ENCODE measurements at regions not wholly inside any gene's neighbourhood (a gene's known extent, or its start where the extent isn't known, plus 50 kb on each side); places are given as distances from the start of the nearest gene placed in this dataset.

- no peak for DNase-seq (ENCODE audit: low spot score)
Measured at GRCh38 chr9:126152622-126153362, 173.8 kb upstream of the MVB12B start.

GRCh38 chr9:126153382-126153781, 173.2 kb upstream of the MVB12B start:
- DNase-seq (ENCODE audit: low spot score) = no peak

DNA sequence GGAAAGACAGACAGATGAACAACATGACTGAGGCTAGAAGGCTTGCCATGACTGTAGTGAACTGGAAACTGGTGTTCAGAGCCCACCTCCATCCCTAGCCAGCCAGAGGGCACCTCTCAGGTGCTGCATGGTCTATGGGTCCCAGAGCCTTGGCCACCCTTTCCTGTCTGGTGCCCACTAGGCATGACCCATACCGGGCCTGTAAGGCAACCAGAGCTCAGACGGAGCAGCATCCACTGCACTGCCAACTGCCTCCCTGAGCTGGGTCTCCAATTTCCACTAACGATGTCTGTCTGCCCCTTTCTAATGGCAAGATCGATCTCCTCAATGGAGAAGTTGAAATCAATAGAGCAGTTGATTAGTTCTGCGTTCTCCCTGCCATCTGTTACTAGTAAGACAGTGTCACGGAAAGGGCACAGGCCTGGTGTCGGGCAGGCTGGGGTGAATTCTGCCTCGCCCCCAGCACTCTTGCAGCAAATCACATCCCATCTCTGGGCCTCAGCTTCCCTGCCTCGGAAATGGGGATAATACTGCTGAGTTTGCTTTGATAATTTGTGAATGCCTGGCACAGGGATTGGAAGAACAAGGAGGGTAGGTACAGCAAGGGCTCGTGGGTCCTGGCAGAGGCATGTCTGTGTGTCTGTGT, 172.3 kb upstream of the MVB12B start:
- no peak for DNase-seq (ENCODE audit: low spot score)

- DNase-seq (ENCODE audit: low spot score) = no peak
Measured at GRCh38 chr9:126154869-126155268, 171.8 kb upstream of the MVB12B start.

DNA sequence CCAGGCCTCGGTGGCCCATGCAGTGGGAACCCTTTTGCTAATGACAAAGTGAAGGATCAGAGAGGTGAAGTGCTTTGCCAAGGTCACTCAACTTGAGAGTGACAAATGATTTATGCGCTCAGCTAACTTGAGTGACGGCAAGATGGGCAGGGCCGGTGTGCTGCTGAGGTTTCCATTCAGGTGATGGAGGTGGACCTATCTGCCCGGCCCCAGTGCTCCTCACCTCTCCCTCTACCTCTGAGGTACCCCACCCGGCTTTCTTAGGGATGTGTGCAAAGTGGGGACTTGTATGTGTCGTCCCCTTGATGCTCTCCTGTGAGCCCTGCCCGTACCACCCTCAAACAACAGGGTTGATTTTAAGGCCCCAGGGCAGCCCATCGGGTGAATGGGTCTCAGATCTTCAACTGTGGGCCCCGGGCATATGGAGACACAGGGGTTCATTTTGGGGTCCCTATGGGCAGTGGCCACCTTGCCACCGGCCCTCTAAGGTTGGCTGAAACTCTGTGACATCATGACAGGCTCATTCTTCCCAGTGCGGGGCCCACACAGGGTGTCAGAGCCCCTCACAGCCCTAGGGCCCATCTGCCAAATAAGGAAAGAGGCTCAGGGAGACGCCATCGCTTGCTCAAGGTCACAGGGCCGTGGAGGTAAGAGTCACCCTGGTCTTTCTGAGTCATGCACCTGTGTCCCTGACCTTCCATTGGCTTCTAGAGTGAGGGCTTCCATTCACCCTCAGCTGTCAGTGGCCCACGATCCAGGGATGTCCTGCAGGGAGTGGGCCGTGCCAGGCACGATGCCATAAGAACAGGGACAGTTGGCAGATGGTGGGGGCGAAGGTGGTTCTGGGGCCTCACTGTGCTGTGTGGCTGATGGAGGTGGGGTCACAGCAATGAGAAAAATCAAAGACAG, 170.6 kb upstream of the MVB12B start:
- no peak for DNase-seq (ENCODE audit: low spot score)

DNA sequence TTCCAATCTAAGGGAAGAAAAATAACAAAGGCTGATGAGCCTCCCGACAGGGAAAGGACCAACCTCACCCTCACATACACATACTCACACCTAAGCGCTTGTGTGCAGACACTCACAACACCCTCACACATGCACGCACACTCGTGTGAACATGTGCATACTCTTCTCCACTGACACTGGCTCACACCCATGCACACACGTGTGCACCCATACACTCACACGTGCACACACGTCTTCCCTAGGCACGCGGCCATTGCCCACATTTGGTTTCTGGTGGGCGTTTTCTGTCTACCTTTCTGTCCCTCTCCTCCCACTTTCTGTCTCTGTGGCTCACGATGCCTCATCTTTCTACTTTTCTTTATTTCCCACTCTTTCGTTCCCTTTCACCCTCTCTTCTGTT, 169.7 kb upstream of the MVB12B start:
- no peak for DNase-seq (ENCODE audit: low spot score)

DNA sequence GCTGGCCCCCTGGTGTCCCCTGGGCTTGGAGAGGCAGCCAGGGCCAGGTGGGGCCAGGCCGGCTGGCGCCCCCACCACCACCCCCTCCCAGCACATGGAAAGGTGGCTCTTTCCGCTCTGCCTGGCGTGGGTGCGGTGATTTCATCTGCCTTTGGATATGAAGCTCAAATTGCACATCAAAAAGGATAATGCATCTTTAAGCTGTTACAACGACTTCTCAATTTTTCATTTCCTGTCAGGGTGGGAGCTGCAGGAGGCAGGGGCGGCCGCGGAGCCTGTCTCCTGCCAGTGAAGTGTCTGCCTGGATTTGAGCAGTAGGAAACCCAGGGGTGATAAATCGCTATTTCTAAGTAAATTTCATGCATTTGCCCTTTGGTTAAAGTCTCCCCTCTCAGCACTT, 169.2 kb upstream of the MVB12B start:
- DNase-seq (ENCODE audit: low spot score) = no peak

GRCh38 chr9:126157826-126158587, 168.6 kb upstream of the MVB12B start:
- DNase-seq (ENCODE audit: low spot score) = no peak

DNA sequence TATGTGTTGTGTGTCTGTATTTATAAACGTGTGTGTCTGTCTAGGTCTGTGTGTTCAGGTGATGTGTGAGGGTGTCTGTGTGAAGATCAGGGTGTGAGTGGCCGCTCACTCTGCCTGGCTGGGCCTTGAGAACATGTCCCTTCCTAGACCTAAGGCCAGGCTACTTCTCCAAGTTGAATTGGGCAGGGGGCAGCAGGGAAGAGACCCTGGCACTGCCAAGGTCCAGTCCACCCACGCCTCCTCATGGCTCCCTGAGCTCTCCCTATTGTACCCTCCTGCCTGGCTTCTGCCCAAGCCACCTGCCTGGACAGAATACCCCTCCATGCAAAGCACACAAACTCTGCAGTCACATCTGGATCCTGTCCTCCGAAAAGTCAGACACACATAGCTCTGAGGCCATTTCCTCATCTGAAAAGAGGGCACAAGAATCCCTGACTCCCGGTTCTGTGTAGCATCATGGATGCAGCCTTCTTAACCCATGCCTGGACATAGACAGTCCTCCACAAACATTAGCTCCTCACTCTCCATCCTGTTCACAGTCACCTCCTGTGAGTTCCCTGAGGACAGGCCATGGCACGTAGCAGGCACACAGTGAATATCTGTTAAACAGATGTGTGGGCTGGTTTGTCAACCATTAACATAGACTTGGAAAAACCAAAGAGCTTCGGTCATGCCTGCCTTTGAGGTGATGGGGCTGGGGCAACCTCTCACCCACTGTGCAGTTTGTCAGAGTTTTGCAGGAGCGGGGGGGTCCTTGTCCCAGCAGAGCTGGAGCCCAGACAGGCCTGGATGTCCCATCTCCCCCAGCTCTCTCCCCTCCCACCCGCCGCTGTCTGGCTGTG, 167.8 kb upstream of the MVB12B start:
- DNase-seq (ENCODE audit: low spot score) = no peak

GRCh38 chr9:126159430-126160060, 167.1 kb upstream of the MVB12B start:
- DNase-seq (ENCODE audit: low spot score) = no peak

DNA sequence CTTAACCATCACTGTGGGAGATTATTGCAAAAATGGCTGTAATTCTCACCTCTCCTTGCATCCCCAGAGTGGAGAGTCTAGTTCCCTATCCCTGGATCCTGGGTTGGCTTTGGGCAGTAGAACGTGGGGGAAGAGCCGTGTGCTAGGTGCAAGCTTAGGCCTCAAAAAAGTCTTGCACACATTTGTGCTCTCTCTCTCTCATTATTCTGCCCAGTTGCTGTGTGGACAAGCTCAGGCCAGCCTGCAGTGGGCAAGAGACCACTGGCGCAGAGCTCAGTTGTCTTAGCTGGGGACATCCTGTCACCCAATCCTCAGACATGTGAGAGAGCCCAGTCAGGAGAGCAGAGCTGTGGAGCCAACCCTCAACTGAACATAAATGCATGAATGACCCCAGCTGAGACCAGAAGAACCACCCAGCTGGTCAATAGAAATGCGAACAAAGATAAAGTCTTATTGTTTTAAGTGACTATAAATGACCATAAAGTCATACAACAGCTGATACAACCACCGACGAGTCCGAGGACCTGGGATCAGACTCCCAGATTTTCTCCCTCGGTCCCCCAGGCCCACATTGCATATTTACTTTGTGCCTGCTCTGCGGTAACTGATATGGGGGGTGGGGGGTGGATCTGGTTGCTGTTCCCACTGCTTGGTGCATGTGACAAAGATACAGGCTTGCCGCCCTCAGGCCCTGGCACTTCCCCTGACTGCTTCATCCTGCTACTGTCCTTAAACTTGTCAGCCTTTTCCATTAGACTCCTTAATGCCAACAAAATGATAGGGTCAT, 166.4 kb upstream of the MVB12B start:
- DNase-seq (ENCODE audit: low spot score) = no peak

GRCh38 chr9:126160854-126161329, 165.7 kb upstream of the MVB12B start:
- DNase-seq (ENCODE audit: low spot score) = no peak

GRCh38 chr9:126162611-126163381, 163.8 kb upstream of the MVB12B start:
- DNase-seq (ENCODE audit: low spot score) = no peak

DNA sequence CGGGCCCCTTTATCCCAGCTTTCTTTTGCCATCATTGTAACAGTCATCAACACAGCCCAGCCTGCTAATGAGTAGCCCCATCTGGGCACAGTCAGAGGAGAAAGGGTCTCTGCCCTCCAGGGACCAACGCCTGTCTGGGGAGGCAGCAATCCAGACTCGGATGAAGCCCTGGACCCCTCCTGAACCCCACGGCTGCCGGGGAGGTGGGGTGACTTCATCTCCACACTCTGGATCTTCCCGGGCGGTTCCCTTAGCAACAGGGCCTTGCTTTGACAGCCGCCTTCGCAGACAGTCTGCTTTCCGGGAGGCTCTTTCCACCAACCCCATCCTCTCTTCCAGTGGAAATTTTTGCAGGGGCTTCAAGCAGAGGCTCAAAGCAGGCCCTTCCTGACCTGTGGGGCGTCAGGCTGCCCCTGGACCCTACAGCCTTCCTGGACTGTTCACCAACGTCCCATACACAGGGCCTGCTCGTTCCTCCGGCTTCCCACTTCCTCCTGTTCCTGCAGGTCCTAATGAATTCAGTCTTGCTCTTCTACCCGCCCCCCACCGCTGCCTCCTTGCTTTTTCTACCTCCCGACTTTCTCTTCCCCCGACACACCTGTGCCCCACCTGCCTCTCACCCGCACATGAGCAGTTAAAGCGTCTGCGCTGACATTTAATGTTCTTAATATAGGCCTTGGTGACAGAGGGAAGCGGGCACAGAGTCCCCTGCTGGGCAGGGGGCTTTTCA, 161.7 kb upstream of the MVB12B start:
- DNase-seq (ENCODE audit: low spot score) = no peak

DNA sequence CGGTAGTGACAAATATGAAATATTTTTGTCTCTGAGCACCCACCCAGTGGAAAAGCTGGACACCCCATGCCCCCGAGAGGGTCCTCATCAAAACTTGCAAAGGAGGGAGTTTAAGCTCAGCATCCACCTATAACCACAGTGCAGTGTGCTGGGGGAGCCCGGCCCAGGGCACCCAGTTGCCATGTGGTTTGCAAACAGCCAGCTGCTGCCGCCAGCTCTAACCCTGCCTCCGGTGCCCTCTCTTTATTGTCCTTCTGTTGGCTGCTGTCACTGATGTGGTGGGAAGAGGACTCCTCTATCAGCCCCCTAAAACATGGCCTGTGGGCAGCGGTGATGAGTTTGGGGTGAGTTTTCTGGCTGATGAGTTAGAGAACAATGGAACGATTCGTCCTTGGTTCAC, 160.9 kb upstream of the MVB12B start:
- no peak for DNase-seq (ENCODE audit: low spot score)

DNA sequence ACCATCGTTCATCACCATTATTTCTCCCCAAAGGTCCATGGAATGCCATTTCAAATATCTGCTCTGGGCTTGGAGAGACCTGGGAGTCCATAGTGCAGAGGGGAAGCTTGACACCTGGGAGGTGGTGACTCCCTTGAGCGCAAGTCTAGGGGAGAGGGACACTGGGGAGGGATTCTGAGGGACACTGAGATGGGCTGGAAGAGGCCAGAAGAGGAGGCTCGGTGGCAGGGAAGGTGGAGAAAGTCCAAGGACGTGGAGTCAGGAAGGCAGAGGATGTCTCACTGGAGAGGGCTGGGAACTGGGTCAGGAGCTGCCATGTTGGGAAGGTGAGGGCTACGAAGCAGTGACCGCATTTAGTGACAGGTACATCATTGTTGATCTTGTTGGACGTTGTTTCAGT, 160.3 kb upstream of the MVB12B start:
- no peak for DNase-seq (ENCODE audit: low spot score)

- DNase-seq (ENCODE audit: low spot score) = no peak
Measured at GRCh38 chr9:126166866-126167265, 159.8 kb upstream of the MVB12B start.

GRCh38 chr9:126169736-126170135, 156.9 kb upstream of the MVB12B start:
- no peak for DNase-seq (ENCODE audit: low spot score)

Measured in kidney tubule cell (primary cell).